ENCODE measurements at regions not wholly inside any gene's neighbourhood (a gene's known extent, or its start where the extent isn't known, plus 50 kb on each side); places are given as distances from the start of the nearest gene placed in this dataset.

DNA sequence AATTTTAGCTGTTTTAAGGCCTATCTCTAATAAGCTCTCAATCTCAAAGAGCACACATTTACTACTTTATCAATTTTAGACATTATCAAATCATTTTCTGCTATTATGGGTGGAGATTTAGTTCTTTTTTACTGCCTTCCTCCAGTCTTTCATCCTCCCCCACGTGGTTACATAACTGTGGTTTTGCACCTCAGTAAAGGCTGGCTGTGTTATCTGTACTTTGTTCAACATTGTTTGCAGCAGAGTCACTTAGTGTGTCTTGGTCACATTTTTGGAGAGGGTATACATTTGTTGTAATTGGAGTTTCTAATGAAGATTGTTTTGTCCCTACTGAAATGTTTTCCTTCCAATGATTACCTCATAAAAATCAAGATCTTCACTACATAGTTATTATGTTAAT lies 549.6 kb upstream of the CELF4 start:
- TF ChIP-seq, protein P1, sequence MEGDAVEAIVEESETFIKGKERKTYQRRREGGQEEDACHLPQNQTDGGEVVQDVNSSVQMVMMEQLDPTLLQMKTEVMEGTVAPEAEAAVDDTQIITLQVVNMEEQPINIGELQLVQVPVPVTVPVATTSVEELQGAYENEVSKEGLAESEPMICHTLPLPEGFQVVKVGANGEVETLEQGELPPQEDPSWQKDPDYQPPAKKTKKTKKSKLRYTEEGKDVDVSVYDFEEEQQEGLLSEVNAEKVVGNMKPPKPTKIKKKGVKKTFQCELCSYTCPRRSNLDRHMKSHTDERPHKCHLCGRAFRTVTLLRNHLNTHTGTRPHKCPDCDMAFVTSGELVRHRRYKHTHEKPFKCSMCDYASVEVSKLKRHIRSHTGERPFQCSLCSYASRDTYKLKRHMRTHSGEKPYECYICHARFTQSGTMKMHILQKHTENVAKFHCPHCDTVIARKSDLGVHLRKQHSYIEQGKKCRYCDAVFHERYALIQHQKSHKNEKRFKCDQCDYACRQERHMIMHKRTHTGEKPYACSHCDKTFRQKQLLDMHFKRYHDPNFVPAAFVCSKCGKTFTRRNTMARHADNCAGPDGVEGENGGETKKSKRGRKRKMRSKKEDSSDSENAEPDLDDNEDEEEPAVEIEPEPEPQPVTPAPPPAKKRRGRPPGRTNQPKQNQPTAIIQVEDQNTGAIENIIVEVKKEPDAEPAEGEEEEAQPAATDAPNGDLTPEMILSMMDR (IDR thresholded peaks at IDR 0.05) = no peak
- no peak for TF ChIP-seq EZH2phosphoT487 (IDR thresholded peaks at IDR 0.05)
- TF ChIP-seq EZH2 (IDR thresholded peaks at IDR 0.05) = no peak
